ENCODE measurements at regions not wholly inside any gene's neighbourhood (a gene's known extent, or its start where the extent isn't known, plus 50 kb on each side); places are given as distances from the start of the nearest gene placed in this dataset.

DNA sequence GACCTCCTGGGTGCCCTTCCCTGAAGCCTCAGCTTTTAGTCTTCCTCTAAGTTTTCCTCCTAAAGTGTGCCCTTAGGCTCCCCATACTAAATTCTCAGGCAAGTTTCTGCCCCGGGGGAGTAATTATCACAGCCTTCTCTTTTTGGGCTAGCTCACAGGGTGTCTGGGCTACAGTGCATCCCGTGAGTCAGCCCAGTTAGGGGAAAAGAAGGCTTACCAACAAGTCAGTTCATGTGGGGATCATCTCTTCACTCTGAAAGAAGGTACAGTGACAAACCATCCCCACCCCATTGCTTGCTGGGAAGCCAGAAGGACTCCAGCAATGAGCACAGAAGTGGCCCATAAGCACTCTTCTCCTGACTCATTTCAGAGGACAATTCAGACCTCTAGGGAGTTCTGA is 134.7 kb upstream of the FAM9C start:
- TF ChIP-seq, protein P1, sequence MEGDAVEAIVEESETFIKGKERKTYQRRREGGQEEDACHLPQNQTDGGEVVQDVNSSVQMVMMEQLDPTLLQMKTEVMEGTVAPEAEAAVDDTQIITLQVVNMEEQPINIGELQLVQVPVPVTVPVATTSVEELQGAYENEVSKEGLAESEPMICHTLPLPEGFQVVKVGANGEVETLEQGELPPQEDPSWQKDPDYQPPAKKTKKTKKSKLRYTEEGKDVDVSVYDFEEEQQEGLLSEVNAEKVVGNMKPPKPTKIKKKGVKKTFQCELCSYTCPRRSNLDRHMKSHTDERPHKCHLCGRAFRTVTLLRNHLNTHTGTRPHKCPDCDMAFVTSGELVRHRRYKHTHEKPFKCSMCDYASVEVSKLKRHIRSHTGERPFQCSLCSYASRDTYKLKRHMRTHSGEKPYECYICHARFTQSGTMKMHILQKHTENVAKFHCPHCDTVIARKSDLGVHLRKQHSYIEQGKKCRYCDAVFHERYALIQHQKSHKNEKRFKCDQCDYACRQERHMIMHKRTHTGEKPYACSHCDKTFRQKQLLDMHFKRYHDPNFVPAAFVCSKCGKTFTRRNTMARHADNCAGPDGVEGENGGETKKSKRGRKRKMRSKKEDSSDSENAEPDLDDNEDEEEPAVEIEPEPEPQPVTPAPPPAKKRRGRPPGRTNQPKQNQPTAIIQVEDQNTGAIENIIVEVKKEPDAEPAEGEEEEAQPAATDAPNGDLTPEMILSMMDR (IDR thresholded peaks at IDR 0.05), result no peak
- no peak for TF ChIP-seq POLR2A (IDR thresholded peaks at IDR 0.05)
